ENCODE measurements at regions not wholly inside any gene's neighbourhood (a gene's known extent, or its start where the extent isn't known, plus 50 kb on each side); places are given as distances from the start of the nearest gene placed in this dataset.

DNA sequence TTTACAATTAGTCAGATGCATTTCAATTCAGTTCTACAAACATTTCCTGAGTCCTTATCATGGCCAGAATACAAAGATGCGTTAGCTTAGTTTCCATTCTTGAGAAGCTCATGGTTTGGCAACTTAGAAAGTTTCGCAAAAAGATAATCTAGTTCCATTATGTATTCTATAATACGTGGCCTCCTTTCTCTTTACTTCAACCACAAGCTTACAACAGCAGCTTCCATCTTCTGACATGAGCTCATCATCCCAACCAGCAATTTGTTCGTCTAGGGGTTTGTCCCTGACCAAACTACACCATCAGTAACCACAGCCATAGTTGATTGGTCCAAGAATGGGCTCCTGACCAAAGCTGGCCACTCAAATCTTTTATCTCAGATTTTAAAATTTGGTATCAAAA is 267.6 kb upstream of the TBC1D5 start:
- no peak for DNase-seq
- no peak overlapping the region for H3K9ac ChIP-seq (ENCODE audit: low read depth in 2 of 2, low read length in 2 of 2)
- no peaks in the 10 kb centered on the region for H3K4me1 ChIP-seq
- intact Hi-C loops (cut with DNase I), result no loop called here
- no peak for TF ChIP-seq CTCF (IDR thresholded peaks at IDR 0.05)
- no peak overlapping the region for H3K27ac ChIP-seq
- no peaks in the 10 kb centered on the region for H3K9me3 ChIP-seq
- H3K27me3 ChIP-seq, result no peaks in the 10 kb centered on the region
- no peaks in the 10 kb centered on the region for H3K36me3 ChIP-seq
- no peak overlapping the region for H3K4me3 ChIP-seq

DNA sequence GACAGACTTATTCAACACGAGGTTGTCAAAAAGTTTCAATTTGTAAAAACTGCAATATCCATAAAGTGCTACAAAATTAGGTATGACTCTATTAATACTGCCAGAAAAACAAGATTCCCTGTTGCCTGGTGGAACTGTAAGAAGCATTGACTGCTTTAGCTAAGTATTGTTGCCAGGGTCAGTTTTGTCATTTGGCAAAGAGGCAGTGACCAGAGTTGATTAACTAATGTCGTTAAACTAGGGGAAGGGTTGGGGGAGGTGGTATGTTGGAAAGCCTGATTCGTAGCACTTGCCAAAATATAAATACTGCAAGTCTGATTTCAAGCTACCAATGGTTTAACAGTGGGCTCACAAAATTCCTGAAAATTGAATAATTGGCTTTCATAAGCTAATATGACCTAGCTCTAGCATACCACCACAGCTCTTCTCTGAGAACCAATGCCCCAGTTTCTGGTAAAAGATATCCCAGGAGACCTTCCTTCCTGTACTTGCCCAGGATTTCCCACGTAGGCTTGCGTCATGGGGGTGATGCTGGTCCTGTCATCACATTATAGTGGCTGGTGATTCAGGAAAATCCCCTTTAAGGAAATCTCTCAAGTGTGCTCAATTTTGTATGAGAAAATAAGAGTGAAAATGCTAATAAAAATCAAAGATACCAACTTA is 266.4 kb upstream of the TBC1D5 start:
- no peak overlapping the region for H3K4me3 ChIP-seq
- TF ChIP-seq CTCF (IDR thresholded peaks at IDR 0.05), result no peak
- no peak for DNase-seq
- no peaks in the 10 kb centered on the region for H3K36me3 ChIP-seq
- H3K4me1 ChIP-seq, result no peaks in the 10 kb centered on the region
- intact Hi-C loops (cut with DNase I), result no loop called here
- no peaks in the 10 kb centered on the region for H3K9me3 ChIP-seq
- H3K27ac ChIP-seq, result no peak overlapping the region
- no peaks in the 10 kb centered on the region for H3K27me3 ChIP-seq
- H3K9ac ChIP-seq (ENCODE audit: low read depth in 2 of 2, low read length in 2 of 2), result no peak overlapping the region

DNA sequence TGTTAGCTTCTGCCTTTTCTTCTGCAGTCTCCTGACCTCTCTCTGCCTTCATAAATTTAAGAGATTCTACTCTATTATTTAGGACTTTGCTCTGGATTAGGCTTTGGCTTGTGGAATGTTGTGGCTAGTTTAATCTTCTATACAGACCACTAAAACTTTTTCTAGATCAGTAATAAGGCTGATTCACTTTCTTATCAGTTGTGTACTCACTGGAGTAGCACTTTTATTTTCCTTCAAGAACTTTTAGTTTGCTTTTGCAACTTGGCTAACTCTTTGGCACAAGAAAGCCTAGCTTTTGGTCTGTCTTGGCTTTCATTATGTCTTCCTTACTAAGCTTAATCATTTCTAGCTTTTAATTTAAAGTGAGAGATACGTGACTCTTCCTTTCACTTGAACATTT is 265.5 kb upstream of the TBC1D5 start:
- H3K27ac ChIP-seq, result no peak overlapping the region
- intact Hi-C loops (cut with DNase I), result no loop called here
- no peak for DNase-seq
- no peaks in the 10 kb centered on the region for H3K4me1 ChIP-seq
- no peaks in the 10 kb centered on the region for H3K27me3 ChIP-seq
- H3K9me3 ChIP-seq, result no peaks in the 10 kb centered on the region
- no peaks in the 10 kb centered on the region for H3K36me3 ChIP-seq
- no peak overlapping the region for H3K4me3 ChIP-seq
- no peak overlapping the region for H3K9ac ChIP-seq (ENCODE audit: low read depth in 2 of 2, low read length in 2 of 2)
- no peak for TF ChIP-seq CTCF (IDR thresholded peaks at IDR 0.05)

- Histone ChIP-seq H3K9ac (ENCODE audit: low read depth in 2 of 2, low read length in 2 of 2) (no peak overlapping the region), H3K36me3 (no peaks in the 10 kb centered on the region), H3K4me3 (no peak overlapping the region), H3K27me3 (no peaks in the 10 kb centered on the region), H3K9me3 (no peaks in the 10 kb centered on the region), H3K27ac (no peak overlapping the region), H3K4me1 (no peaks in the 10 kb centered on the region)
- no peak for TF ChIP-seq CTCF (IDR thresholded peaks at IDR 0.05)
- intact Hi-C loops (cut with DNase I), result no loop called here
- DNase-seq, result no peak
These were observed 253.3 kb upstream of the TBC1D5 start for GRCh38 chr3:17995769-17996168.

- Histone ChIP-seq H3K27me3 (no peaks in the 10 kb centered on the region), H3K4me3 (no peak overlapping the region), H3K36me3 (no peaks in the 10 kb centered on the region), H3K9me3 (no peaks in the 10 kb centered on the region), H3K4me1 (no peaks in the 10 kb centered on the region), H3K27ac (no peak overlapping the region), H3K9ac (ENCODE audit: low read depth in 2 of 2, low read length in 2 of 2) (no peak overlapping the region)
- no peak for DNase-seq
- intact Hi-C loops (cut with DNase I), result no loop called here
- no peak for TF ChIP-seq CTCF (IDR thresholded peaks at IDR 0.05)
These were observed 251.7 kb upstream of the TBC1D5 start for GRCh38 chr3:17994167-17994566.
